ENCODE measurements at regions not wholly inside any gene's neighbourhood (a gene's known extent, or its start where the extent isn't known, plus 50 kb on each side); places are given as distances from the start of the nearest gene placed in this dataset.
A peak's percentile ranks its signal among the peaks of the same experiment; 100 is the strongest.

GRCh38 chr15:70259640-70260508 lies 162.2 kb upstream of the TLE3 start:
- DNase-seq (ENCODE audit: low read depth), result no peak
- TF ChIP-seq, protein P1, sequence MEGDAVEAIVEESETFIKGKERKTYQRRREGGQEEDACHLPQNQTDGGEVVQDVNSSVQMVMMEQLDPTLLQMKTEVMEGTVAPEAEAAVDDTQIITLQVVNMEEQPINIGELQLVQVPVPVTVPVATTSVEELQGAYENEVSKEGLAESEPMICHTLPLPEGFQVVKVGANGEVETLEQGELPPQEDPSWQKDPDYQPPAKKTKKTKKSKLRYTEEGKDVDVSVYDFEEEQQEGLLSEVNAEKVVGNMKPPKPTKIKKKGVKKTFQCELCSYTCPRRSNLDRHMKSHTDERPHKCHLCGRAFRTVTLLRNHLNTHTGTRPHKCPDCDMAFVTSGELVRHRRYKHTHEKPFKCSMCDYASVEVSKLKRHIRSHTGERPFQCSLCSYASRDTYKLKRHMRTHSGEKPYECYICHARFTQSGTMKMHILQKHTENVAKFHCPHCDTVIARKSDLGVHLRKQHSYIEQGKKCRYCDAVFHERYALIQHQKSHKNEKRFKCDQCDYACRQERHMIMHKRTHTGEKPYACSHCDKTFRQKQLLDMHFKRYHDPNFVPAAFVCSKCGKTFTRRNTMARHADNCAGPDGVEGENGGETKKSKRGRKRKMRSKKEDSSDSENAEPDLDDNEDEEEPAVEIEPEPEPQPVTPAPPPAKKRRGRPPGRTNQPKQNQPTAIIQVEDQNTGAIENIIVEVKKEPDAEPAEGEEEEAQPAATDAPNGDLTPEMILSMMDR (conservative IDR thresholded peaks at IDR 0.05; ENCODE audit: low read depth, low read length), result peak; percentile 14

DNA sequence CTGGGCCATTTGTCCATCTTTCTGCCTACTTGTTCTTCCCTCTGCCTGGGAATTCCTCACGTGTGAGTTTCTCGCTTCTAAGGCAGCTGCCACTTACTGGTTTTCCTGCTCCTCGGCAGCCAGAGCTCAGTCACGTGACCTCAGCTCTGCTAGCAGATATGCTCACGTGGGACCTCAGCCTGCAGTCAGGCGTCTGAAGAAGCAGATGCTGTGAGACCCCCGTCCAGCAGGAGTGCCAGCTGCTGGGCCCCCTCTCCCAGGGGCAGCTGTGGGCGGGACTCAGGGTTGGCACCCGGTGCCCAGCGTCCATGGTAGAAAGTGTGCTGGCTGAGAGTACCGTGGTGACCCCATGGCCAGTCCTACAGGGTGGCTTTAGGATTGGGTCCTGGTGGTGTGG lies 161.3 kb upstream of the TLE3 start:
- no peak for DNase-seq (ENCODE audit: low read depth)
- no peak overlapping the region for H3K4me3 ChIP-seq (ENCODE audit: low read depth, low read length)
- TF ChIP-seq, protein P1 (conservative IDR thresholded peaks at IDR 0.05; ENCODE audit: low read depth, low read length), result no peak

More at GRCh38 chr15:70259640-70260508, 162.2 kb upstream of the TLE3 start:
- H3K4me3 ChIP-seq (ENCODE audit: low read depth, low read length), result no peak overlapping the region

DNA sequence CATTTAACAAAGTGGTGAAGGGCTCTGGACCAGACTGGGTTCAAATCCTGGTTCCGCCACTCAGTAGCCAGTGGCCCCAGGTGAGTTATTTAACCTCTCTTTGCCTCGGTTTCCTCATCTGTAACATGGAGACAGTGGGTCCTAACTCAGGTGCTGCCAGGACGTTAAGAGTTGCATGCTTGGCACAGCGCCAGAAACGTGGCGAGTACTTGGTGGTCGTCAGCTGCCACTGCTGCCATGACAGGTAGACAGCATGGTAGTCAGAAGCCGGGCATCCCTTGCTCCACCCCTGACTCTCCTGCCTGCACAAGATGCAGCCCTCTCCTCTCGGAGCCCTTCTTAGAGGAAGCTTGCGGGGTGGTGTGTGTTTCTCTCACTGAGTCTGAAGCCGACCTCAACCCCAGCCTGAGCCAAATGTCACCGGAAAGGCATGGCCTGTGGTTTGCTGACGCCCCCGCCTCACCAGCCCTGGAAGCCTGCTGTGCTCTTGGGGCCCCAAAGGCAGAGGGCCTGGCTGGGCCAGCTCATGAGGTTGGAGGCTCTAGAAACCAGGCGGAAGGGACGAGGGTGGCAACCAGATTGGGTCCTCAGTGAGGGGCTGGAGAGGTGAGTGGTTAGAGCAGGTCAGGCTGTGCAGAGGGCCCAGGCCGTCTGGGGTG lies 160.8 kb upstream of the TLE3 start:
- DNase-seq (ENCODE audit: low read depth), result no peak
- TF ChIP-seq, protein P1 (conservative IDR thresholded peaks at IDR 0.05; ENCODE audit: low read depth, low read length), result no peak

GRCh38 chr15:70257573-70258248 lies 160.0 kb upstream of the TLE3 start:
- TF ChIP-seq, protein P1 (conservative IDR thresholded peaks at IDR 0.05; ENCODE audit: low read depth, low read length), result no peak
- no peak for DNase-seq (ENCODE audit: low read depth)
- H3K4me3 ChIP-seq (ENCODE audit: low read depth, low read length), result no peak overlapping the region

More for the DNA sequence above, 160.8 kb upstream of the TLE3 start:
- H3K4me3 ChIP-seq (ENCODE audit: low read depth, low read length), result no peak overlapping the region

DNA sequence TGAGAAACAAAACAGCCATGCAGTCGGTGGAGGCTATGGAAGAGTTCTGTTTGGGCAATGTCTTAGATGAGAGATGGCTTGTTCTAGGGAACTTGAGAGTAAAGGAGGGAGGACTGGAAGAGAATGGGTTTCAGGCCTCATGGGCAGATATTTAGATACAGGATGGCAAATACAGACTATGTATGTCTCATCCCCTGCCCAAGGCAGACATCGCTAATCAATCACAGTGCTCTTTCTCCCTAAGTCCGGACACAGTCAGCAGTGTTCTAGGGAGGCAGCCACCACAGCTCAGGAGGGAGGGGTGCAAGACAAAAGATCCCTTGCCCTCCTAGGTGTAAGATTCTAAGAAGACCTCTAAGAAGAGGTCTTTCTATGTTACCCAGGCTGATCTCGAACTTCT lies 159.3 kb upstream of the TLE3 start:
- no peak overlapping the region for H3K4me3 ChIP-seq (ENCODE audit: low read depth, low read length)
- no peak for DNase-seq (ENCODE audit: low read depth)
- TF ChIP-seq, protein P1 (conservative IDR thresholded peaks at IDR 0.05; ENCODE audit: low read depth, low read length), result no peak

GRCh38 chr15:70254311-70254869 lies 156.7 kb upstream of the TLE3 start:
- TF ChIP-seq, protein P1 (conservative IDR thresholded peaks at IDR 0.05; ENCODE audit: low read depth, low read length), result no peak
- no peak overlapping the region for H3K4me3 ChIP-seq (ENCODE audit: low read depth, low read length)
- DNase-seq (ENCODE audit: low read depth), result no peak
